SK-N-SH (cell line): ENCODE measurements at regions not wholly inside any gene's neighbourhood (a gene's known extent, or its start where the extent isn't known, plus 50 kb on each side); places are given as distances from the start of the nearest gene placed in this dataset.

ENCODE experiments used
- CTCF ChIA-PET: fragments of 300-600, 350-600 bp; formaldehyde crosslinking; extraction: SDS; loops from one replicate; lab custom pipeline; 2021; lab: Yijun Ruan, JAX
- POLR2A ChIA-PET: fragments of 350-600 bp; sonication (Branson Sonifier 250); formaldehyde crosslinking; extraction: SDS; loops from one replicate; lab custom pipeline; 2020; ENCODE audit warnings: antibody characterized with exemption, inconsistent platforms; lab: Yijun Ruan, JAX
- DNase-seq: peaks from one replicate; pipeline ENCODE4 v3.0.0; 2012
- H2AFZ ChIP-seq: fragments of 200-600 bp; sonication (generic); 2 replicates; pipeline ENCODE4 v1.8.1; 2016; ENCODE audit warnings: antibody characterized with exemption, mild to moderate bottlenecking, low read depth
- H3F3A ChIP-seq: fragments of 200-600 bp; sonication (generic); replicated peaks from 2 replicates; pipeline ENCODE3; 2016; ENCODE audit warnings: antibody characterized with exemption, mild to moderate bottlenecking; ENCODE audit not compliant: insufficient read depth
- H3K27ac ChIP-seq, 2 experiments: fragments of 200-500 bp in 1 of 2; fragments of 200-600 bp in 1 of 2; sonication (Bioruptor generic) in 1 of 2; sonication (generic), shearing (Covaris generic) in 1 of 2; 2 replicates each; pipeline versions ENCODE4 v1.5.1 to v1.6.1; 2014 to 2016; ENCODE audit warnings: low read depth in 2 of 2, inconsistent platforms in 1 of 2, low read length in 1 of 2, mild to moderate bottlenecking in 1 of 2, mixed read lengths in 1 of 2
- H3K27me3 ChIP-seq: fragments of 200-600 bp; sonication (generic), shearing (Covaris generic); 2 replicates; pipeline ENCODE4 v1.6.1; 2016; ENCODE audit warnings: mixed run types; ENCODE audit not compliant: insufficient read depth
- H3K36me3 ChIP-seq, 2 experiments: fragments of 200-500 bp in 1 of 2; fragments of 200-600 bp in 1 of 2; sonication (Bioruptor generic) in 1 of 2; sonication (generic) in 1 of 2; replicated peaks in 1 of 2; 2 replicates each; pipeline versions ENCODE3 to v1.5.1; 2014 to 2016; ENCODE audit warnings: low read length in 1 of 2, mild to moderate bottlenecking in 1 of 2; ENCODE audit not compliant: insufficient read depth in 2 of 2, control insufficient read depth in 1 of 2
- H3K4me1 ChIP-seq, 2 experiments: fragments of 200-500 bp in 1 of 2; fragments of 200-600 bp in 1 of 2; sonication (Bioruptor generic) in 1 of 2; sonication (generic), shearing (Covaris generic) in 1 of 2; 2 replicates each; pipeline versions ENCODE4 v1.5.1 to v1.6.1; 2014 to 2016; ENCODE audit warnings: low read depth in 1 of 2, low read length in 1 of 2, mixed run types in 1 of 2; ENCODE audit not compliant: insufficient read depth in 2 of 2, control insufficient read depth in 1 of 2
- H3K4me2 ChIP-seq: fragments of 200-600 bp; sonication (generic), shearing (Covaris generic); 2 replicates; pipeline ENCODE4 v1.6.1; 2017; ENCODE audit warnings: mixed run types
- H3K4me3 ChIP-seq, 2 experiments: fragments of 200-500 bp in 1 of 2; fragments of 200-600 bp in 1 of 2; sonication (Bioruptor generic) in 1 of 2; sonication (generic), shearing (Covaris generic) in 1 of 2; 2 replicates each; pipeline versions ENCODE4 v1.5.1 to v1.8.1; 2014 to 2016; ENCODE audit warnings: low read depth in 2 of 2, inconsistent platforms in 1 of 2, low read length in 1 of 2, mild to moderate bottlenecking in 1 of 2, mixed read lengths in 1 of 2, moderate library complexity in 1 of 2
- H3K79me2 ChIP-seq: fragments of 200-600 bp; sonication (generic); 2 replicates; pipeline ENCODE4 v1.8.1; 2017; ENCODE audit warnings: mild to moderate bottlenecking; ENCODE audit not compliant: insufficient read depth
- H3K9ac ChIP-seq: fragments of 200-600 bp; sonication (generic); 2 replicates; pipeline ENCODE4 v1.6.1; 2017; ENCODE audit warnings: mixed run types
- H3K9me2 ChIP-seq: fragments of 200-600 bp; sonication (generic); 2 replicates; pipeline ENCODE4 v1.6.1; 2017; ENCODE audit warnings: mixed run types
- H3K9me3 ChIP-seq: fragments of 200-600 bp; sonication (generic); 2 replicates; pipeline ENCODE4 v1.6.1; 2017; ENCODE audit warnings: mixed run types, mild to moderate bottlenecking, moderate library complexity
- H4K20me1 ChIP-seq: fragments of 200-600 bp; sonication (generic); 2 replicates; pipeline ENCODE4 v1.6.1; 2017; ENCODE audit warnings: mild to moderate bottlenecking, mixed run types; ENCODE audit not compliant: insufficient read depth
- CTCF ChIP-seq: fragments of 200-600 bp; sonication (generic); IDR thresholded peaks from 2 replicates; pipeline ENCODE4 v1.6.1; 2017; ENCODE audit warnings: antibody characterized with exemption, mild to moderate bottlenecking, moderate library complexity
- ELF1 ChIP-seq: IDR thresholded peaks from 2 replicates; pipeline ENCODE4 v1.4.0; 2012
- EP300 ChIP-seq, 2 experiments: IDR thresholded peaks; 2 replicates each; pipeline versions ENCODE4 v1.4.0 to v1.6.1; 2012; ENCODE audit warnings: borderline replicate concordance in 1 of 2, low read depth in 1 of 2, low read length in 1 of 2
- FOSL2 ChIP-seq: IDR thresholded peaks from 2 replicates; pipeline ENCODE4 v1.4.0; 2012; ENCODE audit warnings: low read depth, mild to moderate bottlenecking, moderate library complexity, borderline replicate concordance
- MEF2A ChIP-seq: IDR thresholded peaks from 2 replicates; pipeline ENCODE4 v1.4.0; 2012; ENCODE audit warnings: low read depth, borderline replicate concordance
- MXI1 ChIP-seq: IDR thresholded peaks from 2 replicates; pipeline ENCODE4 v1.6.1; 2012; ENCODE audit warnings: mild to moderate bottlenecking, low read depth, low read length, improper control_type of control experiment
- RAD21 ChIP-seq: IDR thresholded peaks from 2 replicates; pipeline ENCODE4 v1.6.1; 2012; ENCODE audit warnings: mild to moderate bottlenecking, low read length
- RCOR1 ChIP-seq: fragments of 150-350 bp; IDR thresholded peaks from 2 replicates; pipeline ENCODE4 v1.6.1; 2017; ENCODE audit warnings: antibody characterized with exemption, low read length
- SIN3A ChIP-seq: IDR thresholded peaks from 2 replicates; pipeline ENCODE4 v1.6.1; 2012; ENCODE audit warnings: low read depth, mild to moderate bottlenecking, low read length, moderate library complexity, borderline replicate concordance
- SMC3 ChIP-seq: IDR thresholded peaks from 2 replicates; pipeline ENCODE4 v1.6.1; 2012; ENCODE audit warnings: low read depth, low read length, improper control_type of control experiment
- YY1 ChIP-seq: IDR thresholded peaks from 2 replicates; pipeline ENCODE4 v1.4.0; 2012; ENCODE audit warnings: low read depth, mild to moderate bottlenecking
- WGBS: methylation state at CpG from one replicate; pipeline ENCODE4 v1.1.6; 2017; ENCODE audit warnings: low lambda C conversion rate; 5-methylcytosine and 5-hydroxymethylcytosine counted together

- Histone ChIP-seq H4K20me1 (no peaks in the 10 kb centered on the region), H3K4me2 (no peak overlapping the region), H2AFZ (no peak overlapping the region), H3K4me1 (no peaks in the 10 kb centered on the region), H3K4me3 (no peak overlapping the region), H3K36me3 (no peaks in the 10 kb centered on the region), H3K27me3 (no peaks in the 10 kb centered on the region), H3K27ac (no peak overlapping the region), H3K79me2 (no peaks in the 10 kb centered on the region), H3K9me2 (no peaks in the 10 kb centered on the region), H3K9me3 (no peaks in the 10 kb centered on the region), H3F3A (no peaks in the 10 kb centered on the region), H3K9ac (no peak overlapping the region)
- DNase-seq = no peak
- CTCF ChIA-PET = interaction anchor here (0.9 to 1.4 kb wide), 2 partner anchors 13 to 27 kb away, joined by 3 to 4 read pairs; no protein-coding TSS in a partner anchor
- TF ChIP-seq MEF2A (no peak), EP300 (IDR thresholded peaks at IDR 0.05; ENCODE audit: borderline replicate concordance in 1 of 2, low read depth in 1 of 2, low read length in 1 of 2) (no peak), ELF1 (no peak), RAD21 (no peak), FOSL2 (no peak), SIN3A (no peak), YY1 (no peak)
- POLR2A ChIA-PET = no interaction called here
- 11% methylated on average over 3 of the region's 3 CpGs for WGBS
Observed at GRCh38 chr4:129614611-129615010, 518.7 kb downstream of the C4orf33 start.

- ChIA-PET CTCF (interaction anchor here (1.5 kb wide), 1 partner anchor 260 kb away, joined by 3 read pairs; no protein-coding TSS in a partner anchor), POLR2A (no interaction called here)
- Histone ChIP-seq H3K27ac (no peak overlapping the region), H3K79me2 (no peaks in the 10 kb centered on the region), H3K4me3 (no peak overlapping the region), H4K20me1 (no peaks in the 10 kb centered on the region), H3F3A (no peaks in the 10 kb centered on the region), H3K4me1 (no peaks in the 10 kb centered on the region), H3K36me3 (no peaks in the 10 kb centered on the region), H3K9me3 (no peaks in the 10 kb centered on the region), H3K9me2 (no peaks in the 10 kb centered on the region), H3K9ac (no peak overlapping the region), H2AFZ (no peak overlapping the region), H3K27me3 (no peaks in the 10 kb centered on the region), H3K4me2 (no peak overlapping the region)
- no peak for DNase-seq
- 31% methylated on average over 2 of the region's 2 CpGs for WGBS
- TF ChIP-seq FOSL2 (no peak), MXI1 (no peak), CTCF (no peak), SMC3 (no peak), MEF2A (no peak), RCOR1 (no peak)
Observed at GRCh38 chr4:129622566-129622965, 526.6 kb downstream of the C4orf33 start.
